ENCODE measurements at regions not wholly inside any gene's neighbourhood (a gene's known extent, or its start where the extent isn't known, plus 50 kb on each side); places are given as distances from the start of the nearest gene placed in this dataset.
"Not testable (repeated sequence)": the region's sequence is repeated elsewhere in the genome, so short reads cannot be mapped to it uniquely, and the experiment has no call there.

DNA sequence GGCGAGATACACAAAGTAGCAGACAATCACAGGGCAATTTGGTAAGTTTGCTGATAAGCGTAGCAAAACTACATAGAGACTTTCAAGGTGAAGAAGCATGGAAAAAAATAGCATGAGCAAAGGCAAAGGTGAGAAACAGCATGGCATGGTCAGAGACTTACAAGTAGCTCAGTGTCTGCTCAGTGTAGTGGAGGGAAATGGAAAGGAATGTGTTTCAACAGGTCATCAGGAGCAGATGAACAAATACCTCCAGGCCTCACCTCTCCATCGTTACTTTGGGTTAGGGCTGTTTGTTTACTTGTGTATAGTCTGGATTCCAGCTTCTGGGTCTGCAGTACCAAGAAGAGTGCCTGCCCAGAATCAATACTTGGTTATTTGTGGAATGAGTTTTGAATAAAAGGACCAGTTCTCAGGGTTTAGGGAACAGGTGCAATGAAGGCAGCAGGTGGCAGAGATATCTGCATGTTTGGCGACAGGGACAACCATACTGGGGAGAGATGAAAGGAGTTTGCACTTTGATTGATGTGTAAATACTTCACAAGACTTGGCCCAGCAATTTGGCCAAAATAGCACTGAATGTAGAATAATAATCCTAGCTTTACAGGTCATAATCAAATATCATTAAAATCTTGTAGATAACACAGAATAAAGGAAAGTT lies 97.0 kb upstream of the FGGY start:
- DNase-seq (no peak), ATAC-seq (ENCODE audit: poor library complexity) (no peak)
- intact Hi-C loops (cut with DNase I), result no loop called here

- DNase-seq (no peak), ATAC-seq (ENCODE audit: poor library complexity) (no peak)
- intact Hi-C loops (cut with DNase I), result no loop called here
Measured at GRCh38 chr1:59201341-59201740, 95.6 kb upstream of the FGGY start.

GRCh38 chr1:59202455-59202854 lies 94.4 kb upstream of the FGGY start:
- no peak for ATAC-seq (ENCODE audit: poor library complexity)

DNA sequence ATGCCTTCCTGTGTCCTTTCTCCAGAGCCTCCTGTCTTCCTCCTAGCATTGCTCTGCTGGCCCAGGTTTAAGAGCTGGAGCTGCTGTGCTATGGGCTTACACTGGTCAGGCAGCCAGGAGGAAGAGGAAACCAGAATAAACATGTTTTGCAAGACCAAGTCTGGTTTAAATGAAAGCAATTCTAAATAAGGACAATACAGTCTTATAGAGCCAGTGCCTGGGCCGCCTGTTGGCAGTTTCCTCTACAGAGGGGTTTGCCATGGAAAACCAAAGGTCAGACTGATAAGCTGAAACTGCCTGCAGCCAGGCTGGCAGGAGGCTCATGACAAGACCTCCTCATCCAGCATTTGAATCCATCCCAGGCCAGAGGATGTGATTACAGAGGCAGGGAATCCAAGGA lies 92.9 kb upstream of the FGGY start:
- intact Hi-C loops (cut with DNase I), result no loop called here
- peak; percentile 78 for DNase-seq
- peak; percentile 95 for ATAC-seq (ENCODE audit: poor library complexity)

More at GRCh38 chr1:59202455-59202854, 94.4 kb upstream of the FGGY start:
- DNase-seq, result no peak
- intact Hi-C loops (cut with DNase I), result no loop called here

DNA sequence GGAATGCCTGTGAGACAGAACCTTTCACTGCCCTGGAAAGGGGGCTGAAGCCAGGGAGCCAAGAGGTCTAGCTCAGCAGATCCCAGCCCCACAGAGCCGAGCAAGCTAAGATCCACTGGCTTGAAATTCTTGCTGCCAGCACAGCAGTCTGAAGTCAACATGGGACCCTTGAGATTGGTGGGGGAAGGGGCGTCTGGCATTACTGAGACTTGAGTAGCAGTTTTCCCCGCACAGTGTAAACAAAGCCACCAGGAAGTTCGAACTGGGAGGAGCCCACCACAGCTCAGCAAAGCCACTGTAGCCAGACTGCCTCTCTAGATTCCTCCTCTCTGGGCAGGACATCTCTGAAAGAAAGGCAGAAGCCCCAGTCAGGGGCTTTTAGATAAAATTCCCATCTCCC lies 90.3 kb upstream of the FGGY start:
- intact Hi-C loops (cut with DNase I); DNase-seq; ATAC-seq (ENCODE audit: poor library complexity): not testable (repeated sequence)

DNA sequence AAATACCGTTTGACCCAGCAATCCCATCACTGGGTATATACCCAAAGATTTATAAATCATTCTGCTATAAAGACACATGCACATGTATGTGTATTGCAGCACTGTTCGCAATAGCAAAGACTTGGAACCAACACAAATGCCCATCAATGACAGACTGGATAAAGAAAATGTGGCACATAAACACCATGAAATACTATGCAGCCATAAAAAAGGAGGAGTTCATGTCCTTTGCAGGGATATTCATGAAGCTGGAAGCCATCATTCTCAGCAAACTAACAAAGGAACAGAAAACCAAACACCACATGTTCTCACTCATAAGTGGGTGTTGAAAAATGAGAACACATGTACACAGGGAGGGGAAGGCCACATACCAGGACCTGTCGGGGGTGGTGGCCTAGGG lies 86.5 kb upstream of the FGGY start:
- DNase-seq; intact Hi-C loops (cut with DNase I); ATAC-seq (ENCODE audit: poor library complexity): not testable (repeated sequence)

DNA sequence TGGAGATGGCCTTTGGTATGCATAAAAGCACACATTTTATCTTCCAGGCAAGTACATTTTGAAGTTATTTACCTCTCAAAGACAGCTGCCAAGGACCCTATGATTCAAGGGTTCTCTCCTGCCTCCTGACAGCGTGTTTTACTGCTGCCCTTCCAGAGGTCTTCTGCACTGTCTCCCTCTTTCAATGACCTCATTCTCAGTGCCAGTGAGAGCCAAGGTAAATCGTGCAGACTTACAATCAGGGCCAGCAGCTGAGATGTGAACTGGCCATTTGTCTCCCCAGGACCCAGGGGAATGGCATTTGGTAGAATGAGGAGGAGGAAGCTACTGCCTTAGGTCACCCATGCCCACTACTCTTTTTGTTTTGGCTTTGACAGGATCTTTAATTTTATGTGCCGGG lies 84.2 kb upstream of the FGGY start:
- no peak for DNase-seq
- no peak for ATAC-seq (ENCODE audit: poor library complexity)
- intact Hi-C loops (cut with DNase I), result no loop called here

DNA sequence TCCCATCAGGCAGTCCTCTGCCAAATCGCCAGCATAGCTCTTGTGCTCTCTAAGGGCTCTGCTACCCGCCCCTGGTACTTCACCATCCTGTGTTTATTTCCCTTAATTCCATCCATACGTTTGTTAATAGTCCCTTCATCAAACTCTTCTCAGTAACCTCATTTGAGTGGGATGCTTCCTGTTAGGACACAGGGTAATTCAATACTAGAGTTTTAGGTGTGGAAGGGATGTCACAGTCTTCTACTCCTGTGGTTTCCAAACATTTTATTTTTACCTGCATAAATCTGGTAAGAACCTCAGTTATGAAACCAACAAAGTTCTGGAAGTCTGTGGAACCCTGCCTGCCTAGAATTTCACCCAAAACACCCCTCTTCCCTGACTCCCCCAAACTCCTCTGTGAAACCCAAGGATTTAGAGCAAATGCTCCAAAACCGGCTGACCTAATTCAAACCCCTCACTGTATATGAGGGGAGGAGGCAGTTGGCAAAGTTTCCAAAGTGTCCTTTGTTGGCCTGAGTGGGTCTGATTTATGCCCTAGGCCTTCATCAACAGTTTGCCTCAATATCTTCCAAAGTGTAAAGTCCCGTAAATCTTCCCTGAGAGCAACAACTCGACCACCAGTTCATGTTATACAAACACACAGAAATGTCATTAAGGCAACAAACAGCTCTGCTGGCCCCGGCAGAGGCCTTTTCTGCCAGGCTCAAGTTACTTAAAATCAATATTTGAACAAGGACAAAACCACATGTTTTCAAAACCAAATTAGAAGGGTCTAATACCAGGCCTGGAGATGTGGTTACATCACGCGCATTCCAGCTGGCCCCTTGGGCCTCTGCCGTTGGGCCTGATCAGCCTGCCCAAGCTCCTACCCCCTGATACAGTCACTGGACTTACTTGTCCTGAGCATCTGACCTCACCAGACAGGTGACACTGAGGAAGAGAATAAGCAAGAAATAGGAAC lies 82.4 kb upstream of the FGGY start:
- DNase-seq (no peak), ATAC-seq (ENCODE audit: poor library complexity) (no peak)
- intact Hi-C loops (cut with DNase I), result no loop called here

DNA sequence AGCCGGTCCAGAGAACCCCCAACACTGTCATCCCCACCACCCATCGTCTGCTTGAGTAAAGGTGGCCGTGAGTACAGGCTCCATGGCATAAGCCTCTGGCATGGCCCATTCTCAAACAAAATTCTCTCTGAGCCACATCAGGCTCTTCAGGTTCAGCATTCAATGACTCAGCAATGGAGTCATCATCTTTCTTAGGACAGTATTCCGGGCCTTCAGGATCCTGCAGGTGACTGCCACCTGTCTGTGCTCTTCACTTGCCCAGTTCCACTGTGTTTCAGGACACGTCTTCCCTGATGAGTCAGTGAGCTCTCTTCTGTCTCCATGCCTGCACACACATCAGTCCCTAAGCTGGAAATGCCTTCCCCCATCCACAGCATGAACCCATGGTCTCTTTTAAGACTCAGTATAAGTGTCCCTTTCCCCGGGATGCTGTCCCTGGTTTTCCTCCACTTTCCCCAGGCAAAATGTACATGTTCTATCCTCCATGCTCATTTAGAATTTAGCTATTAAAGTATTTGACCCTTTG lies 81.1 kb upstream of the FGGY start:
- intact Hi-C loops (cut with DNase I), result no loop called here
- DNase-seq, result no peak
- ATAC-seq (ENCODE audit: poor library complexity), result no peak

GRCh38 chr1:59217439-59217838 lies 79.5 kb upstream of the FGGY start:
- intact Hi-C loops (cut with DNase I); DNase-seq; ATAC-seq (ENCODE audit: poor library complexity): not testable (repeated sequence)

DNA sequence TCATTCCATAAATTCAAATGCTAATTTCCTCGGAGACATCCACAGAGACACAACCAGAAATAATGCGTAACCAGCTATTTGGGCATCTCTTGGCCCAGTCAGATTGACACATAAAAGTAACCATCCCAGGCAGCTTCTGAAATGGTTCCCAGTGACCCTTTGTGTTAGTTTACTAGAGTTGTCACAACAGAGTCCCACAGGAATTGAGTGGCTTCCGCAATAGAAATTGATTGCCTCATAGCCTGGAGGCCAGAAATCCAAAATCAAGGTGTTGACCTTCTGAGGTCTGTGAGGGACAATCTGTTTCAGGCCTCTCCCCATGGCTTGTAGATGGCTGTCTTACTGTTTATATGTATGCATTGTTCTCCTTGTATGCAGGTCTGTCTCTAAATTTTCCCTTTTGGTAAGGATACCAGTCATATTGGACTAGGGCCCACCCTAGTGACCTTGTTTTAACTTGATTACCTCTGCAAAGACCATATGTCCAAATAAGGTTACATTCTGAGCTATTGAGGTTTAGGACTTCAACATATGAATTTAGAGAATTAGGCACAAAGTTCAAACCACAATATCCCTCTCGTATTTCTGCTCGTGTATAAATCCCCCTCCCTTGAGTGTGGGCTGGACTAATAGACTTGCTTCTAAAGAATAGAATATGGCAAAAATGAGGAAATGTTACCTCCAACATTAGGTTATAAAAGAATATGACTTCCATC lies 78.2 kb upstream of the FGGY start:
- intact Hi-C loops (cut with DNase I), result no loop called here
- DNase-seq (no peak), ATAC-seq (ENCODE audit: poor library complexity) (no peak)

GRCh38 chr1:59219916-59220315 lies 77.0 kb upstream of the FGGY start:
- intact Hi-C loops (cut with DNase I), result no loop called here
- DNase-seq, result no peak
- no peak for ATAC-seq (ENCODE audit: poor library complexity)

GRCh38 chr1:59220356-59220755 lies 76.5 kb upstream of the FGGY start:
- ATAC-seq (ENCODE audit: poor library complexity), result no peak
- DNase-seq, result no peak
- intact Hi-C loops (cut with DNase I), result no loop called here

GRCh38 chr1:59223198-59223597 lies 73.7 kb upstream of the FGGY start:
- DNase-seq (peak; percentile 47), ATAC-seq (ENCODE audit: poor library complexity) (peak; percentile 61)
- intact Hi-C loops (cut with DNase I), result no loop called here

GRCh38 chr1:59223989-59224634 lies 72.8 kb upstream of the FGGY start:
- intact Hi-C loops (cut with DNase I), result no loop called here
- DNase-seq (no peak), ATAC-seq (ENCODE audit: poor library complexity) (peak; percentile 51)

- DNase-seq, result no peak
- no peak for ATAC-seq (ENCODE audit: poor library complexity)
- intact Hi-C loops (cut with DNase I), result no loop called here
Measured at GRCh38 chr1:59225594-59226316, 71.1 kb upstream of the FGGY start.

DNA sequence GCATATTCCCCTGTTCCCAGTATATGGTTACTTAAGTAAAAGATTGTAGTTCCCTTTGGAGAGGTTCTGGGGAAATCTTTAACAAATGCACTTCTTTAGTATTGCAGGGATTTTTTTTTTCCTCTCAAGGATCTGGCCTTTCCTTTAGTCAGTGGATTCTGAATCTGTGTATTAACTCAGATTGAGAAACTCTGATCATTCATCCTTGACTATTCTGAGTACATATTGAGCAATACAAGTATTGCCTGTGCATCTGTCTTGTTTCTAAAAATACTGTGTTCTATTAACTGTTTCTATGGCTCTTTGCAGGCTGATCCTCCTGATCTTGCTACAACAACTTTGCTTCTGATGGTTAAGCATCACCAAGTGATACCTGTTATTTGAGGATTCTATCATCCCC lies 67.8 kb upstream of the FGGY start:
- intact Hi-C loops (cut with DNase I), result no loop called here
- ATAC-seq (ENCODE audit: poor library complexity) (peak; percentile 69), DNase-seq (no peak)

DNA sequence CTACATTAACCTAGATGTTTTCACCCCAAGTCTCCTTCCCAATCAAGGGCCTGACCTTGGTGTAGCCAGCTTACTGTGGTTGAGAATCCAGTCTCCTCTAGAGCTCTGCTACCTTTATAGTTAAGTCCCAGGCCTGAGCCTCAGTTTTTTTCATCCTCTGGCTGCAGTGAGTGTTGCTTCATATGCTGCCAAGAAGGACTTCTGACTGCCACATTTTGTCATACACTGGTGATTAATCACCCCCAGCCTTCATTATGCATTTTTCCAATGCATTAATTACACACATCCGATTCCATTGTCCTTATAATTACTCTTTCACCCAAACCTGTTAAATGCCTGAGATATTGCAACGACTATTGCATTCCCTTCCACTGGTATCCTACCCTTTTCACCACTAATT lies 66.3 kb upstream of the FGGY start:
- DNase-seq (no peak), ATAC-seq (ENCODE audit: poor library complexity) (no peak)
- intact Hi-C loops (cut with DNase I), result no loop called here

All from Right ventricle myocardium superior (tissue), 1 donor.